HT1080 (cell line): ENCODE measurements at regions not wholly inside any gene's neighbourhood (a gene's known extent, or its start where the extent isn't known, plus 50 kb on each side); places are given as distances from the start of the nearest gene placed in this dataset.
"Not testable (repeated sequence)": the region's sequence is repeated elsewhere in the genome, so short reads cannot be mapped to it uniquely, and the experiment has no call there.

Experiments
- DNase-seq: peaks from one replicate; pipeline ENCODE4 v3.0.0-alpha.2; 2015; ENCODE audit warnings: low read depth

- DNase-seq: peak; percentile 54
These were observed 695.1 kb upstream of the ACVR2A start for GRCh38 chr2:147149575-147150240.

- DNase-seq: no peak
These were observed 697.0 kb upstream of the ACVR2A start for GRCh38 chr2:147147802-147148201.

GRCh38 chr2:147141930-147142329 lies 702.9 kb upstream of the ACVR2A start:
- no peak for DNase-seq

- DNase-seq: not testable (repeated sequence)
These were observed 705.1 kb upstream of the ACVR2A start for GRCh38 chr2:147139732-147140131.

- DNase-seq: no peak
These were observed 707.1 kb upstream of the ACVR2A start for GRCh38 chr2:147137711-147138110.

- no peak for DNase-seq
These were observed 709.5 kb upstream of the ACVR2A start for GRCh38 chr2:147135376-147135775.

- DNase-seq: no peak
These were observed 711.4 kb upstream of the ACVR2A start for GRCh38 chr2:147133286-147133908.

- DNase-seq: no peak
These were observed 719.7 kb upstream of the ACVR2A start for GRCh38 chr2:147125145-147125544.

- DNase-seq: no peak
These were observed 721.9 kb upstream of the ACVR2A start for GRCh38 chr2:147122944-147123343.

- DNase-seq: no peak
These were observed 733.9 kb upstream of the ACVR2A start for GRCh38 chr2:147110962-147111361.

- no peak for DNase-seq
These were observed 734.5 kb upstream of the ACVR2A start for GRCh38 chr2:147110317-147110716.

GRCh38 chr2:147109291-147109690 lies 735.5 kb upstream of the ACVR2A start:
- no peak for DNase-seq

GRCh38 chr2:147108548-147108947 lies 736.3 kb upstream of the ACVR2A start:
- no peak for DNase-seq

GRCh38 chr2:147101941-147102790 lies 742.7 kb upstream of the ACVR2A start:
- DNase-seq: no peak

- DNase-seq: peak; percentile 7
These were observed 744.3 kb upstream of the ACVR2A start for GRCh38 chr2:147100406-147101035.

- DNase-seq: no peak
These were observed 745.0 kb upstream of the ACVR2A start for GRCh38 chr2:147099845-147100244.

- DNase-seq: no peak
These were observed 745.9 kb upstream of the ACVR2A start for GRCh38 chr2:147098940-147099339.

GRCh38 chr2:147097747-147098146 lies 747.1 kb upstream of the ACVR2A start:
- DNase-seq: no peak

GRCh38 chr2:147096671-147097070 lies 748.2 kb upstream of the ACVR2A start:
- DNase-seq: no peak

- DNase-seq: no peak
These were observed 749.5 kb upstream of the ACVR2A start for GRCh38 chr2:147095376-147095775.

GRCh38 chr2:147094077-147094476 lies 750.8 kb upstream of the ACVR2A start:
- no peak for DNase-seq

- DNase-seq: no peak
These were observed 752.6 kb upstream of the ACVR2A start for GRCh38 chr2:147092266-147092665.
